ENCODE measurements at regions not wholly inside any gene's neighbourhood (a gene's known extent, or its start where the extent isn't known, plus 50 kb on each side); places are given as distances from the start of the nearest gene placed in this dataset.

DNA sequence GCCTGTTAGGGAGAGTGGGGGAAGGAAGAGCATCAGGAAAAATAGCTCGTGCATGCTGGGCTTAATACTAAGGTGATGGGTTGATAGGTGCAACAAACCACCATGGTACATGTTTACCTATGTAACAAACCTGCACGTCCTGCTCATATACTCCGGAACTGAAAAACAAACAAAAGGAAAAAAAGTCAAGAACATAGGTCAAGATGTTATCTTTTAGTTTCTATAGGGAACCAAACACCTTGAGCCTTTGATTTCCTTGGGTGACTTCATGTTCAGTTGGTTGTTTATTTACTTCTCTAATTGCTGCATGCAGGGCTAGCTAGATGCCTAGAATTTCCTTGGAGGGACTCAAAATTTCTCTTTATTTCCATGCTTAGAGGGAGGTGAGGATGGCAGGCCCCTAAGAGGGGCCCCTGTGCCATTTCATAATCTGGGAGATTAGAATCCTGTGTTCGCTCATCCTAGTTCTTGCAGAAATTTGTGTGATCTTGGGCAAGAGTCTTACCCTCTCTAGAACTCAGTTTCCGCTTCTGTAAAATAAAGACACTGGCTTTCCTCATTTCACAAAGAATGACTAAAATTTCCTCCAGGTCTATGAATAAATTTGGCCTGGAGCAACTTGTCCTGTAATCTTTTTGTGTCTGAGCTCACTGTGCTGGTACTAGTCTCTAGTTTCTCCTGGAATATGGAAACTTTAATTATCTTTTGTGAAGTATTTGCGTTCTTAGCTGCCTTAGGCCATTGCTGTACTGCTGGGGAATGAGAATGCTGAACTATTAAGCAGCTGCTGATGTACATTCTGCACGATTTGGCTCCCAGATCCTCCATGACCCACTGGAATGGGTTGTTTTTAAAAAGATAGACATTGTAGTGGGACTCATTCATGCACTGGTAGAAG, 457.5 kb downstream of the EDEM1 start:
- TF ChIP-seq, protein P1, sequence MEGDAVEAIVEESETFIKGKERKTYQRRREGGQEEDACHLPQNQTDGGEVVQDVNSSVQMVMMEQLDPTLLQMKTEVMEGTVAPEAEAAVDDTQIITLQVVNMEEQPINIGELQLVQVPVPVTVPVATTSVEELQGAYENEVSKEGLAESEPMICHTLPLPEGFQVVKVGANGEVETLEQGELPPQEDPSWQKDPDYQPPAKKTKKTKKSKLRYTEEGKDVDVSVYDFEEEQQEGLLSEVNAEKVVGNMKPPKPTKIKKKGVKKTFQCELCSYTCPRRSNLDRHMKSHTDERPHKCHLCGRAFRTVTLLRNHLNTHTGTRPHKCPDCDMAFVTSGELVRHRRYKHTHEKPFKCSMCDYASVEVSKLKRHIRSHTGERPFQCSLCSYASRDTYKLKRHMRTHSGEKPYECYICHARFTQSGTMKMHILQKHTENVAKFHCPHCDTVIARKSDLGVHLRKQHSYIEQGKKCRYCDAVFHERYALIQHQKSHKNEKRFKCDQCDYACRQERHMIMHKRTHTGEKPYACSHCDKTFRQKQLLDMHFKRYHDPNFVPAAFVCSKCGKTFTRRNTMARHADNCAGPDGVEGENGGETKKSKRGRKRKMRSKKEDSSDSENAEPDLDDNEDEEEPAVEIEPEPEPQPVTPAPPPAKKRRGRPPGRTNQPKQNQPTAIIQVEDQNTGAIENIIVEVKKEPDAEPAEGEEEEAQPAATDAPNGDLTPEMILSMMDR (IDR thresholded peaks at IDR 0.05) = no peak
- no peak overlapping the region for H3K9ac ChIP-seq (ENCODE audit: insufficient read depth, low read length, poor library complexity, severe bottlenecking)
- H3K36me3 Mint-ChIP-seq = no peaks in the 10 kb centered on the region
- intact Hi-C loops (cut with micrococcal nuclease) = no loop called here
- H3K4me1 Mint-ChIP-seq = peaks cover 20% of the 10 kb centered on the region
- no peak overlapping the region for H2AFZ ChIP-seq (ENCODE audit: insufficient read depth, low read depth, low read length, poor library complexity, severe bottlenecking)
- DNase-seq = peak; percentile 12 to 52 (median 38)
- peak overlapping the region; percentile 38 for H3K4me2 ChIP-seq (replicated peaks; ENCODE audit: extremely low read depth, low read length, poor library complexity, severe bottlenecking)
- H3K27me3 Mint-ChIP-seq (ENCODE audit: low read depth in 3 of 3) = peaks cover 0 to 2% (median 0%) of the 10 kb centered on the region in 3 donors
- no peaks in the 10 kb centered on the region for H4K20me1 ChIP-seq (ENCODE audit: insufficient read depth, low read length)
- H3K4me1 ChIP-seq (ENCODE audit: control insufficient read depth in 1 of 2, insufficient read depth in 2 of 2, low read length in 2 of 2) = peaks cover 22 to 23% of the 10 kb centered on the region in 2 donors
- H3K27ac ChIP-seq (ENCODE audit: low read depth in 1 of 2, low read length in 2 of 2) = peak overlapping the region in 1 of 2 donors; percentile 79
- H3K36me3 ChIP-seq (replicated peaks in 1 of 2; ENCODE audit: control insufficient read depth in 1 of 2, insufficient read depth in 2 of 2, low read length in 2 of 2) = no peaks in the 10 kb centered on the region
- no peaks in the 10 kb centered on the region for H3K9me3 ChIP-seq (replicated peaks in 1 of 2; ENCODE audit: control insufficient read depth in 1 of 2, insufficient read depth in 1 of 2, low read length in 2 of 2)
- peaks cover under 1 to 12% (median 8%) of the 10 kb centered on the region in 7 donors for H3K9me3 Mint-ChIP-seq
- peak overlapping the region; percentile 54 to 85 (median 64) for H3K27ac Mint-ChIP-seq
- no peaks in the 10 kb centered on the region for H3K27me3 ChIP-seq (ENCODE audit: control insufficient read depth in 2 of 2, insufficient read depth in 2 of 2, low read length in 2 of 2)
- no peaks in the 10 kb centered on the region for H3K79me2 ChIP-seq (ENCODE audit: insufficient read depth, low read length)
- H3K4me3 ChIP-seq (replicated peaks in 1 of 3; ENCODE audit: low read depth in 2 of 3, low read length in 3 of 3) = peak overlapping the region in 1 of 3 experiments; percentile 5
- peak overlapping the region in 1 of 2 donors; percentile 7 for H3K4me3 Mint-ChIP-seq
- WGBS (ENCODE audit: insufficient coverage) = 70% methylated on average over 2 of the region's 7 CpGs

DNA sequence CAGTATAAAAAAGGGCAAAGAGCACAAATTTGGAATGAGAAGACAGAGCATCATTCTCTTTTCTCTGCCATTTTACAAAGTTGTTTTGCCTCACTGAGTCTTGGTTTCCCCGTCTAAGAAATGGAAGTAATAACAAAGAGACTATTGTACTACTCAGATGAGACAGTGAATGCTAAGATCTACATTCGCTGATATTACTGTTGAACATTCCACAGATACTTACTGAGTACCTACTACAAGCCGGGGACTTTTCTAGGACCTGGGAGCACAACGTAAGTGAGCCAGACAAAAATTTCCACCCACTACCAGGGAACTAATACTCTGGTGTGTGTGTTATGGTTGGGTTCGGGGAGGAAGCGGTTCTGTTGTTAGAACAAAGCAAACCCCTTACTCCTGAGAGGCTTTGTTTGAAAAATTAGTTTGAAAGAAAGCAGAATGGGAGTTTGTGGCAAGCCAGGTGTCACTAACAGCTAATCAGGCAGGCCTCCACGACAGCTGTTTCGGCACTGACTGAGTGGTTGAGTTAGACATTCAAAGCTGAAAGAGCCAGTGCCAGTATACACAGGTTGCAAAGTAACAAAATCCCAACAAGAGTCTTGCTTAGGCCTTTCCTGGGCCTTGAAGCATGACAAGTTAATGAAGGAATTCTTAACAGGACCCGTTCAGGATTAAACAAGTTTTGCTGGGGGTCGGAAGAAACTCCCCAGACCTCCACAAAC, 458.3 kb downstream of the EDEM1 start:
- H3K36me3 Mint-ChIP-seq = no peaks in the 10 kb centered on the region
- no peaks in the 10 kb centered on the region for H4K20me1 ChIP-seq (ENCODE audit: insufficient read depth, low read length)
- no peak overlapping the region for H3K4me3 Mint-ChIP-seq
- TF ChIP-seq, protein P1 (IDR thresholded peaks at IDR 0.05) = no peak
- H3K4me1 Mint-ChIP-seq = peaks cover 20% of the 10 kb centered on the region
- no peak overlapping the region for H3K9ac ChIP-seq (ENCODE audit: insufficient read depth, low read length, poor library complexity, severe bottlenecking)
- H3K79me2 ChIP-seq (ENCODE audit: insufficient read depth, low read length) = no peaks in the 10 kb centered on the region
- peaks cover 0 to 2% (median 0%) of the 10 kb centered on the region in 3 donors for H3K27me3 Mint-ChIP-seq (ENCODE audit: low read depth in 3 of 3)
- peak overlapping the region; percentile 29 to 79 for H3K27ac ChIP-seq (ENCODE audit: low read depth in 1 of 2, low read length in 2 of 2)
- peaks cover 0 to 12% (median 5%) of the 10 kb centered on the region in 7 donors for H3K9me3 Mint-ChIP-seq
- H3K4me3 ChIP-seq (replicated peaks in 1 of 3; ENCODE audit: low read depth in 2 of 3, low read length in 3 of 3) = no peak overlapping the region
- no peaks in the 10 kb centered on the region for H3K27me3 ChIP-seq (ENCODE audit: control insufficient read depth in 2 of 2, insufficient read depth in 2 of 2, low read length in 2 of 2)
- 86% methylated on average over 2 of the region's 10 CpGs for WGBS (ENCODE audit: insufficient coverage)
- intact Hi-C loops (cut with micrococcal nuclease) = no loop called here
- H3K36me3 ChIP-seq (replicated peaks in 1 of 2; ENCODE audit: control insufficient read depth in 1 of 2, insufficient read depth in 2 of 2, low read length in 2 of 2) = no peaks in the 10 kb centered on the region
- no peak for DNase-seq
- peaks cover 22 to 23% of the 10 kb centered on the region in 2 donors for H3K4me1 ChIP-seq (ENCODE audit: control insufficient read depth in 1 of 2, insufficient read depth in 2 of 2, low read length in 2 of 2)
- H3K4me2 ChIP-seq (replicated peaks; ENCODE audit: extremely low read depth, low read length, poor library complexity, severe bottlenecking) = peak overlapping the region; percentile 38
- peak overlapping the region; percentile 52 for H2AFZ ChIP-seq (ENCODE audit: insufficient read depth, low read depth, low read length, poor library complexity, severe bottlenecking)
- no peaks in the 10 kb centered on the region for H3K9me3 ChIP-seq (replicated peaks in 1 of 2; ENCODE audit: control insufficient read depth in 1 of 2, insufficient read depth in 1 of 2, low read length in 2 of 2)
- H3K27ac Mint-ChIP-seq = peak overlapping the region; percentile 41 to 85 (median 56)
